ENCODE measurements at regions not wholly inside any gene's neighbourhood (a gene's known extent, or its start where the extent isn't known, plus 50 kb on each side); places are given as distances from the start of the nearest gene placed in this dataset.

DNA sequence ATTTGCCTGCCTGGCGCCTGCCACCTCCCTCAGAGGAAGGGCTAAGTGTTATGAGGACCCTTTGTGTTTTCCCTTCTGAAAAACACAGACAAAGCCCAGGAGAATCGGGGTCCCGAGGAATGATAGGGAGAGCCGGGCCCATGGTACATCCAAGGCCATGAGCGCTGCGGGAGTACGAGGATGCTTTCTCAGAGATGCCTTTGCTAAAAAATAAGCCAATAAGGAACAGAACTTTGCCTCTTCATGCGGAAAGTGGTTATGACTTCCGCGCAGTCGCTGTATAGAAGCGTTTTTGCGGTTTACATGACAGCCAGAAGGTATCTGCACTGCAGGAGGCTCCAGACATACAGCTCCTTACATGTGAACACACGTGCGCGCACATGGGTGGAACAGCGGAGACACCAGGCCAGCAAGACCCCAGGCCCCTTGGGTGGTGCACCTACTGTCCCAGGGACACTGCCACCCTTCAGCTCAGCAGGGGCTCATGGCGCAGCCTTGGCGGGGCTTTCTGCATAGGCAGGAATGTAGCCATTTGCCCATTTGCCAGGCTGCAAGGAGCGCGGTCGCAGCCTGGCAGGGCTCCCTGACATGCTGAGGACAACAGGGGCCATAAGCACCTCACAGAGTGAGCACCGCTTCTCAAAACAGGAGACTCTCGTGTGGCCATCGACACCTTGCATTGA, 252.4 kb upstream of the SALL3 start:
- no peak for TF ChIP-seq FOXP2 (optimal IDR thresholded peaks at IDR 0.05; ENCODE audit: borderline replicate concordance, extremely low read depth, extremely low read length, insufficient read depth)
- no peak for TF ChIP-seq SIN3A (IDR thresholded peaks at IDR 0.05; ENCODE audit: borderline replicate concordance, insufficient read depth, low read length)
- no peak for TF ChIP-seq POLR2AphosphoS5 (IDR thresholded peaks at IDR 0.05; ENCODE audit: low read depth, low read length)
- TF ChIP-seq, protein P1, sequence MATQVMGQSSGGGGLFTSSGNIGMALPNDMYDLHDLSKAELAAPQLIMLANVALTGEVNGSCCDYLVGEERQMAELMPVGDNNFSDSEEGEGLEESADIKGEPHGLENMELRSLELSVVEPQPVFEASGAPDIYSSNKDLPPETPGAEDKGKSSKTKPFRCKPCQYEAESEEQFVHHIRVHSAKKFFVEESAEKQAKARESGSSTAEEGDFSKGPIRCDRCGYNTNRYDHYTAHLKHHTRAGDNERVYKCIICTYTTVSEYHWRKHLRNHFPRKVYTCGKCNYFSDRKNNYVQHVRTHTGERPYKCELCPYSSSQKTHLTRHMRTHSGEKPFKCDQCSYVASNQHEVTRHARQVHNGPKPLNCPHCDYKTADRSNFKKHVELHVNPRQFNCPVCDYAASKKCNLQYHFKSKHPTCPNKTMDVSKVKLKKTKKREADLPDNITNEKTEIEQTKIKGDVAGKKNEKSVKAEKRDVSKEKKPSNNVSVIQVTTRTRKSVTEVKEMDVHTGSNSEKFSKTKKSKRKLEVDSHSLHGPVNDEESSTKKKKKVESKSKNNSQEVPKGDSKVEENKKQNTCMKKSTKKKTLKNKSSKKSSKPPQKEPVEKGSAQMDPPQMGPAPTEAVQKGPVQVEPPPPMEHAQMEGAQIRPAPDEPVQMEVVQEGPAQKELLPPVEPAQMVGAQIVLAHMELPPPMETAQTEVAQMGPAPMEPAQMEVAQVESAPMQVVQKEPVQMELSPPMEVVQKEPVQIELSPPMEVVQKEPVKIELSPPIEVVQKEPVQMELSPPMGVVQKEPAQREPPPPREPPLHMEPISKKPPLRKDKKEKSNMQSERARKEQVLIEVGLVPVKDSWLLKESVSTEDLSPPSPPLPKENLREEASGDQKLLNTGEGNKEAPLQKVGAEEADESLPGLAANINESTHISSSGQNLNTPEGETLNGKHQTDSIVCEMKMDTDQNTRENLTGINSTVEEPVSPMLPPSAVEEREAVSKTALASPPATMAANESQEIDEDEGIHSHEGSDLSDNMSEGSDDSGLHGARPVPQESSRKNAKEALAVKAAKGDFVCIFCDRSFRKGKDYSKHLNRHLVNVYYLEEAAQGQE (IDR thresholded peaks at IDR 0.05; ENCODE audit: insufficient read depth in 1 of 2, low read depth in 2 of 2, low read length in 2 of 2) = no peak
- TF ChIP-seq TAF1 (IDR thresholded peaks at IDR 0.05; ENCODE audit: borderline replicate concordance, insufficient read depth, low read length) = no peak

DNA sequence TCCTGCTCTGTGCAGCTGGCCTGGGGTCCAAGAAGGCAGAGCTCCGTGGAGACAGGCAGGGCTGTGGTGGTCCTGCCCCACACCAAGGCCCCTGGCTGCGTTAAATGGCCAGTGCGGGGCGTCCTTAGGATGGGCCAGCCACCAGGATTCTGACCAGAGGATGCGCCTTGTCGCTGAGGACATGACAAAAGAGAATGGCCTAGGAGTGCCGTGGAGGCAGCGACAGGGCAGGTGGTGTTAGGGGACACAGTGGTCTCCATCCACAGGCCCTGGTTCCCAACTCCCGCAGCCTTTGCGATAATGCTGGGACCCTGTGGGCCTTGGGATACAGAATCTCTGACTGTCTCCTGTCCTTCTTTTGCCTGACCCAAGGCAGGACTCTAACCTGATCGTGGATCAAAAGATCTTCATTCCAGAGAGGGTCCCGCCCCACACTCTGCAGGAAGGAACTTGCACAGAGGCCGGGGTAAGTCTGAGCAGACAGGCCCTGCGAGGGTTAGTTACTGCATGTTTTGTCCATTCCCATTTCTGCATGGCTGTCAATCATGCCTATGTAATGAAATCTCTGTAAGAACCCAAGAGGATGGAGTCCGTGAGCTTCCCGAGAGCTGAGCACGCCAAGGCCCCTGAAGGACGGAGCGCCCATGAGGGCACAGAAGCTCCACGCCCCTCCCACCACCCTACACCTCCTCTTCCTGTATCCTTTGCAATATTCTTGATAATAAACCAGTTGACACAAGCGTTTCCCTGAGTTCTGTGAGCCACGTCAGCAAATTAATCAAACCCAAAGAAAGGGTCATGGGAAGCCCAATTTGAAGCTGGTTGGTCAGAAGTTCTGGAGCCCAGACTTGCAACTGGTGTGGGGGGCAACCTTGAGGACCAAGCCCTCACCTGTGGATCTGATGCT, 251.5 kb upstream of the SALL3 start:
- TF ChIP-seq, protein P1 (IDR thresholded peaks at IDR 0.05; ENCODE audit: insufficient read depth in 1 of 2, low read depth in 2 of 2, low read length in 2 of 2) = no peak
- no peak for TF ChIP-seq TAF1 (IDR thresholded peaks at IDR 0.05; ENCODE audit: borderline replicate concordance, insufficient read depth, low read length)
- no peak for TF ChIP-seq FOXP2 (optimal IDR thresholded peaks at IDR 0.05; ENCODE audit: borderline replicate concordance, extremely low read depth, extremely low read length, insufficient read depth)
- no peak for TF ChIP-seq POLR2AphosphoS5 (IDR thresholded peaks at IDR 0.05; ENCODE audit: low read depth, low read length)
- TF ChIP-seq SIN3A (IDR thresholded peaks at IDR 0.05; ENCODE audit: borderline replicate concordance, insufficient read depth, low read length) = no peak

DNA sequence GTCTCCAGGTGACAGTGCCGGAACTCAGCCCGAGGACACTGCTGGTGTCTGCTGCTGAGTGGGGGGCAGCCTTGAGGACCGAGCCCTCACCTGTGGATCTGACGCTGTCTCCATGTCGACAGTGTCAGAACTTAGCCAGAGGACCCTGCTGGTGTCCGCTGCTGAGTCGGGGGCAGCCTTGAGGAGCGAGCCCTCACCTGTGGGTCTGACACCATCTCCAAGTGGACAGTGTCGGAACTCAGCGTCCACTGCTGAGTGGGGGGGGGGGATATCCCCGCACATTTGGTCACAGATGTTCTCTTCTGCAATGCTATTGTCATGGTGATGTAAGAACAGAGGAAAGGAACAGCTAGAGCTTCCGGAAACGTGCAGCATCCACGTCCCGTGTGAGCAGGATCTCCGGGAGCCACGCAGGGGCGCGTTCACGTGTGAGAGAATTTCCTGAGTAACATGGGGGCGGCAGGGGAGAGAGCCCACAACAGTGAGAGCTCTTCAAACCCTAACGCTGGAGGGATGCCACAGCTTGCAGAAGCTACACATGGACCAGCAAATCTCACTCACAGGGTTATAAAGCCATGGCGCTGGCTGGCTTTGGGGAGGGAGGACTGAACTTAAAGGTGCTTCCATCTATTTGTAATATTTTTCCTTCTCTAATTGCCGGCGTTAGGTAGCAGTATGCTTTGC, 250.7 kb upstream of the SALL3 start:
- TF ChIP-seq TAF1 (IDR thresholded peaks at IDR 0.05; ENCODE audit: borderline replicate concordance, insufficient read depth, low read length) (no peak), FOXP2 (optimal IDR thresholded peaks at IDR 0.05; ENCODE audit: borderline replicate concordance, extremely low read depth, extremely low read length, insufficient read depth) (no peak), POLR2AphosphoS5 (IDR thresholded peaks at IDR 0.05; ENCODE audit: low read depth, low read length) (no peak), SIN3A (IDR thresholded peaks at IDR 0.05; ENCODE audit: borderline replicate concordance, insufficient read depth, low read length) (no peak)
- TF ChIP-seq, protein P1 (IDR thresholded peaks at IDR 0.05; ENCODE audit: insufficient read depth in 1 of 2, low read depth in 2 of 2, low read length in 2 of 2) = no peak

DNA sequence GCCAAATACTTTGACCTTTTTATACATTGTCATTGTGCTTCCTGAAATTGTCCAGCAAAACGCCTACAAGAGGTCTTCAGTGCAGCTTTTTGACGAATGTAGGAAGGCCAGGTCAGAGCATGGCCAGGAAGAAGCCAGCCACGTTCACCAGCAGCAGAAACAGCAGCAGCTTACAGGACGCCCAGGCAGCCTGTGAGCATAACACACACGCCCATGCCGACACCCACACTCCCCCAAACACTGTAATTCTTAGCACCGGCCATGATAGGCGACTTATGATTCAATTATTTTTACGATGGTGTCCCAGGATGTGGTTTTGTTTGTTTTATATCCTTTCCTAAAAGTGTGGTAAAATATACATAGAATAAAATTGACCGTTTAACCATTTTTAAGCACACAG, 249.1 kb upstream of the SALL3 start:
- TF ChIP-seq FOXP2 (optimal IDR thresholded peaks at IDR 0.05; ENCODE audit: borderline replicate concordance, extremely low read depth, extremely low read length, insufficient read depth) (no peak), TAF1 (IDR thresholded peaks at IDR 0.05; ENCODE audit: borderline replicate concordance, insufficient read depth, low read length) (no peak), POLR2AphosphoS5 (IDR thresholded peaks at IDR 0.05; ENCODE audit: low read depth, low read length) (no peak), SIN3A (IDR thresholded peaks at IDR 0.05; ENCODE audit: borderline replicate concordance, insufficient read depth, low read length) (no peak)
- TF ChIP-seq, protein P1 (IDR thresholded peaks at IDR 0.05; ENCODE audit: insufficient read depth in 1 of 2, low read depth in 2 of 2, low read length in 2 of 2) = no peak
